ENCODE measurements at regions not wholly inside any gene's neighbourhood (a gene's known extent, or its start where the extent isn't known, plus 50 kb on each side); places are given as distances from the start of the nearest gene placed in this dataset.
"Not testable (repeated sequence)": the region's sequence is repeated elsewhere in the genome, so short reads cannot be mapped to it uniquely, and the experiment has no call there.

DNA sequence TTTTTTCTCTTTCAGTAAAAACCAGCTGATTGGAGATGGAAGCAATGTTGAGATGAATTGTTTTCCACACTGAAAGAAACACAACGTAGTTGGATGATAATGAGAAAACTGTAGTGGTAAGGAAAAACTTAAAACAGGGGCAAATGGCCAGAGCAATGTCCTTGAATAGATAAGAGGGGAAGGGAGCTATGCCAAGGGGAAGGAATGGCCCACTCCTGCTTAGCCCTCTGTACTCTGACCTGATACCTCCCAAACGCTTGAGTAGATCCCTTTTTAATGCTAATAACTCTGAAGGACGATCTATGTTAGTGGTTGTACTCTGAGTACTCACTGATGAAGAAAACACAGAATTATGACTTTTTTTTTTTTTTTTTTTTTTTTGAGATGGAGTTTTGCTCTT is 114.7 kb upstream of the DAB2 start:
- Histone ChIP-seq H3K4me3 (ENCODE audit: insufficient read depth, low read depth, low read length, poor library complexity, severe bottlenecking) (no peak overlapping the region), H3K27me3 (replicated peaks; ENCODE audit: control insufficient read depth, insufficient read depth, low read length, poor library complexity, severe bottlenecking) (no peaks in the 10 kb centered on the region)
- no peak for DNase-seq

DNA sequence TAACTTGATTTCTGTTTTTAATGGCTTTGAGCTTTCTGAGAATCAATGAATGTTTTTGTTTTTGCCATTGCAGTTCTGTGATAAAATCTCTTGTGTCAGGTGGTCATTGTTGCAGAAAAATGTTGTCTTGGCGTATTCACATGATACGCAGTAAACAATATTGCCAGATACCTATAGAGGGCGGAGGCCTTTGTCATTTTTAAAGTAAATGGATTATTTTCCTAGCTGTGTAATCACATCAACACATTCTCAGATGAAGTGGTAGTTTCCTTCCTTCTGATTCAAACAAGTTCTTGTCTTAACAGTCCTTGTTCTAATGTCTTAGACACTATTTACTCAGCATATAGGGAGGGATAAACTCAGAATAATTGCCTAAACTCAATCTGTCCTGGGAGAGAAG is 109.9 kb upstream of the DAB2 start:
- H3K27ac ChIP-seq (ENCODE audit: insufficient read depth, low read length, poor library complexity, severe bottlenecking): no peak overlapping the region

More for the DNA sequence above, 114.7 kb upstream of the DAB2 start:
- Histone ChIP-seq H3K9me3 (ENCODE audit: control insufficient read depth, low read length) (no peaks in the 10 kb centered on the region), H3K27ac (ENCODE audit: insufficient read depth, low read length, poor library complexity, severe bottlenecking) (no peak overlapping the region), H3K36me3 (ENCODE audit: control insufficient read depth, insufficient read depth, low read length) (no peaks in the 10 kb centered on the region), H3K4me1 (ENCODE audit: control insufficient read depth, insufficient read depth, low read length, poor library complexity, severe bottlenecking) (no peaks in the 10 kb centered on the region)

DNA sequence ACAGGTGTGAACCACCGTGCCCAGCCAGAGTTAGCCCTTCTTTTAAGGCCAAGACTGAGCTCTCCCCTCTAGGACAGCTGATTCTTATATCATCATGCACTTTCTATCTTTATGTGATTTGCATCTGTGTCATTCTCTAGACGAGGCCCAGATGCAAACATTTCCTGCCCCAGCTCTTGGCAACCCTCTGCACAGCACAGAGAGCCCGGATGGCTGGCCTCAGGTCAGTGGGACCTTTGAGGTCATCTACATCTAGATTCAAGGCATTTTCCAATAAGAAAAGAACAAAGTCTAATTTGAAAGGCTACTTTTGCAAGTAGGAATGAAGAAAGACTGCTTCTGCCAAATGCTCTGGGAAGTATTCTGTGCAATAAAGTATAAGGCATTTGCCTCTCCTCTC is 109.0 kb upstream of the DAB2 start:
- DNase-seq: no peak
- Histone ChIP-seq H3K36me3 (ENCODE audit: control insufficient read depth, insufficient read depth, low read length) (no peaks in the 10 kb centered on the region), H3K27me3 (replicated peaks; ENCODE audit: control insufficient read depth, insufficient read depth, low read length, poor library complexity, severe bottlenecking) (no peaks in the 10 kb centered on the region), H3K4me1 (ENCODE audit: control insufficient read depth, insufficient read depth, low read length, poor library complexity, severe bottlenecking) (no peaks in the 10 kb centered on the region), H3K9me3 (ENCODE audit: control insufficient read depth, low read length) (no peaks in the 10 kb centered on the region), H3K27ac (ENCODE audit: insufficient read depth, low read length, poor library complexity, severe bottlenecking) (no peak overlapping the region), H3K4me3 (ENCODE audit: insufficient read depth, low read depth, low read length, poor library complexity, severe bottlenecking) (no peak overlapping the region)

More for the DNA sequence above, 109.9 kb upstream of the DAB2 start:
- no peak overlapping the region for H3K4me3 ChIP-seq (ENCODE audit: insufficient read depth, low read depth, low read length, poor library complexity, severe bottlenecking)
- no peaks in the 10 kb centered on the region for H3K27me3 ChIP-seq (replicated peaks; ENCODE audit: control insufficient read depth, insufficient read depth, low read length, poor library complexity, severe bottlenecking)
- no peaks in the 10 kb centered on the region for H3K36me3 ChIP-seq (ENCODE audit: control insufficient read depth, insufficient read depth, low read length)
- DNase-seq: no peak
- no peaks in the 10 kb centered on the region for H3K9me3 ChIP-seq (ENCODE audit: control insufficient read depth, low read length)
- no peaks in the 10 kb centered on the region for H3K4me1 ChIP-seq (ENCODE audit: control insufficient read depth, insufficient read depth, low read length, poor library complexity, severe bottlenecking)

- Histone ChIP-seq H3K9me3 (ENCODE audit: control insufficient read depth, low read length) (no peaks in the 10 kb centered on the region), H3K27me3 (replicated peaks; ENCODE audit: control insufficient read depth, insufficient read depth, low read length, poor library complexity, severe bottlenecking) (no peaks in the 10 kb centered on the region), H3K4me3 (ENCODE audit: insufficient read depth, low read depth, low read length, poor library complexity, severe bottlenecking) (no peak overlapping the region), H3K36me3 (ENCODE audit: control insufficient read depth, insufficient read depth, low read length) (no peaks in the 10 kb centered on the region), H3K27ac (ENCODE audit: insufficient read depth, low read length, poor library complexity, severe bottlenecking) (no peak overlapping the region), H3K4me1 (ENCODE audit: control insufficient read depth, insufficient read depth, low read length, poor library complexity, severe bottlenecking) (no peaks in the 10 kb centered on the region)
- no peak for DNase-seq
Measured at GRCh38 chr5:39532511-39532910, 107.7 kb upstream of the DAB2 start.

DNA sequence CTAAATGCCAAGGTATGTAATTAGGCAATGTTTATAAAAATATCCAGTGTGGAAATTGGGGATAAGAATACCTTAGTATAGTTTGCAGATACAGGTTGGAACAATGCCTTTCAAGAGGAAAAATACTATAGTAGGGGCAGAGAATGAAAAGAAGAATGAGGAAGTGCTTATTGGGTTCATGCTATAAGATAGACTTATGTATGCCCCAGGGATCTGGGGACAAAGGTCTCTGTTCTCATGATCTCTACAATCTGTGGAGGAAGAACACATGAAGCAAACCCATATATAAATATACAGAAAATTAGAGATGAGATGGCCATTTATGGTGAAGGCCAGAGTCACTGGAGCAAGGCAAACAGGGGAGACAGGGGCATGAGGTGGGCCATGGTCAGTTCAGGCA is 106.5 kb upstream of the DAB2 start:
- Histone ChIP-seq H3K27ac (ENCODE audit: insufficient read depth, low read length, poor library complexity, severe bottlenecking) (no peak overlapping the region), H3K4me1 (ENCODE audit: control insufficient read depth, insufficient read depth, low read length, poor library complexity, severe bottlenecking) (no peaks in the 10 kb centered on the region), H3K27me3 (replicated peaks; ENCODE audit: control insufficient read depth, insufficient read depth, low read length, poor library complexity, severe bottlenecking) (no peaks in the 10 kb centered on the region), H3K36me3 (ENCODE audit: control insufficient read depth, insufficient read depth, low read length) (no peaks in the 10 kb centered on the region), H3K4me3 (ENCODE audit: insufficient read depth, low read depth, low read length, poor library complexity, severe bottlenecking) (no peak overlapping the region), H3K9me3 (ENCODE audit: control insufficient read depth, low read length) (no peaks in the 10 kb centered on the region)
- no peak for DNase-seq

- no peak overlapping the region for H3K27ac ChIP-seq (ENCODE audit: insufficient read depth, low read length, poor library complexity, severe bottlenecking)
- no peak for DNase-seq
- no peaks in the 10 kb centered on the region for H3K27me3 ChIP-seq (replicated peaks; ENCODE audit: control insufficient read depth, insufficient read depth, low read length, poor library complexity, severe bottlenecking)
- H3K36me3 ChIP-seq (ENCODE audit: control insufficient read depth, insufficient read depth, low read length): no peaks in the 10 kb centered on the region
- H3K4me1 ChIP-seq (ENCODE audit: control insufficient read depth, insufficient read depth, low read length, poor library complexity, severe bottlenecking): no peaks in the 10 kb centered on the region
- H3K4me3 ChIP-seq (ENCODE audit: insufficient read depth, low read depth, low read length, poor library complexity, severe bottlenecking): no peak overlapping the region
- no peaks in the 10 kb centered on the region for H3K9me3 ChIP-seq (ENCODE audit: control insufficient read depth, low read length)
Measured at GRCh38 chr5:39526914-39527477, 102.2 kb upstream of the DAB2 start.

GRCh38 chr5:39525781-39526180 is 101.0 kb upstream of the DAB2 start:
- DNase-seq; H3K36me3 ChIP-seq (ENCODE audit: control insufficient read depth, insufficient read depth, low read length); H3K9me3 ChIP-seq (ENCODE audit: control insufficient read depth, low read length); H3K4me3 ChIP-seq (ENCODE audit: insufficient read depth, low read depth, low read length, poor library complexity, severe bottlenecking); H3K27me3 ChIP-seq (replicated peaks; ENCODE audit: control insufficient read depth, insufficient read depth, low read length, poor library complexity, severe bottlenecking); H3K27ac ChIP-seq (ENCODE audit: insufficient read depth, low read length, poor library complexity, severe bottlenecking); H3K4me1 ChIP-seq (ENCODE audit: control insufficient read depth, insufficient read depth, low read length, poor library complexity, severe bottlenecking): not testable (repeated sequence)

DNA sequence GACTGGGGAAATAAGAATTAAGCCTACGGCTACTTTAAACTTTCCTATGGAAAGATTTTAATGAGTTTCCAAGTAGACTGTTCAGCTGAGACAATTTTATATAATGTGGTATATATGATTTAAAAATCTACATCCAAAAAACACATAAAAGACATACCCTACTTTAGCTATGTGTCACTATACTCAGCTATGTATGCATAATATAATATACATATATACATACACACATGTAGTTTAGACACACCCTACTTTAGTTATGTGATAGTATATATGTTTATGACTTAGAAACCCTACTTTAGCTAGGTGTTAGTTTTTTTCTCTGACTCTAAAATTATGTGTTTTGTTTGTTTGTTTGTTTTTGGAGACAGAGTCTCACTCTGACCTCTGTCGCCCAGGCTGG is 100.5 kb upstream of the DAB2 start:
- DNase-seq: no peak
- Histone ChIP-seq H3K9me3 (ENCODE audit: control insufficient read depth, low read length) (no peaks in the 10 kb centered on the region), H3K36me3 (ENCODE audit: control insufficient read depth, insufficient read depth, low read length) (no peaks in the 10 kb centered on the region), H3K4me1 (ENCODE audit: control insufficient read depth, insufficient read depth, low read length, poor library complexity, severe bottlenecking) (no peaks in the 10 kb centered on the region), H3K27ac (ENCODE audit: insufficient read depth, low read length, poor library complexity, severe bottlenecking) (no peak overlapping the region), H3K4me3 (ENCODE audit: insufficient read depth, low read depth, low read length, poor library complexity, severe bottlenecking) (no peak overlapping the region), H3K27me3 (replicated peaks; ENCODE audit: control insufficient read depth, insufficient read depth, low read length, poor library complexity, severe bottlenecking) (no peaks in the 10 kb centered on the region)

DNA sequence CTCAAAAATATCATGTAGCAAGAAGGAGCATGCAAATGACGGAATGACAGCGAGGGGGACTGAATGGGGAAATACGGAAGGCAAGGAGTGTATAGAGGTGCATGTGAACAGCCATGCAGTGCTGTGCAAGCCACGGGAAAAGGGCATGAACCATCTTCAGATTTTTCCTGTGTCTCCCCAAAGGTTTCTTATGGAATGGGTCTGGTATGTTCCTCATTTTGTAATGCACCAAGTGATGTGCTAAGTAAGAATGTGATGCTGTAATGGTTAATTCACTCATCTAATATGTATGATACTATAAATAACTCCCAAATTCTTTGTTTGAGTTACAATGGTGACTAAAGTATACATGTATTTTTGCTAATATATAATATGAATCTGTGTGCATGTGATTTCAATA is 99.0 kb upstream of the DAB2 start:
- H3K9me3 ChIP-seq (ENCODE audit: control insufficient read depth, low read length): no peaks in the 10 kb centered on the region
- H3K27ac ChIP-seq (ENCODE audit: insufficient read depth, low read length, poor library complexity, severe bottlenecking): no peak overlapping the region
- no peaks in the 10 kb centered on the region for H3K27me3 ChIP-seq (replicated peaks; ENCODE audit: control insufficient read depth, insufficient read depth, low read length, poor library complexity, severe bottlenecking)
- no peaks in the 10 kb centered on the region for H3K4me1 ChIP-seq (ENCODE audit: control insufficient read depth, insufficient read depth, low read length, poor library complexity, severe bottlenecking)
- H3K4me3 ChIP-seq (ENCODE audit: insufficient read depth, low read depth, low read length, poor library complexity, severe bottlenecking): no peak overlapping the region
- no peak for DNase-seq
- no peaks in the 10 kb centered on the region for H3K36me3 ChIP-seq (ENCODE audit: control insufficient read depth, insufficient read depth, low read length)

GRCh38 chr5:39521940-39522590 is 97.3 kb upstream of the DAB2 start:
- Histone ChIP-seq H3K27me3 (replicated peaks; ENCODE audit: control insufficient read depth, insufficient read depth, low read length, poor library complexity, severe bottlenecking) (no peaks in the 10 kb centered on the region), H3K9me3 (ENCODE audit: control insufficient read depth, low read length) (no peaks in the 10 kb centered on the region), H3K36me3 (ENCODE audit: control insufficient read depth, insufficient read depth, low read length) (no peaks in the 10 kb centered on the region), H3K4me1 (ENCODE audit: control insufficient read depth, insufficient read depth, low read length, poor library complexity, severe bottlenecking) (no peaks in the 10 kb centered on the region), H3K27ac (ENCODE audit: insufficient read depth, low read length, poor library complexity, severe bottlenecking) (no peak overlapping the region), H3K4me3 (ENCODE audit: insufficient read depth, low read depth, low read length, poor library complexity, severe bottlenecking) (no peak overlapping the region)
- DNase-seq: no peak

Measured in effector memory CD4-positive, alpha-beta T cell (primary cell).